VCaP (cell line): ENCODE measurements at regions not wholly inside any gene's neighbourhood (a gene's known extent, or its start where the extent isn't known, plus 50 kb on each side); places are given as distances from the start of the nearest gene placed in this dataset.
A peak's percentile ranks its signal among the peaks of the same experiment; 100 is the strongest.

Source experiments
- H3K27ac ChIP-seq: fragments of 450-650 bp; 2 replicates; pipeline ENCODE4 v1.5.1; 2017
- CTCF ChIP-seq: fragments of 450-650 bp; conservative IDR thresholded peaks from 2 replicates; pipeline ENCODE4 v1.5.1; 2017; ENCODE audit warnings: mild to moderate bottlenecking, moderate library complexity

GRCh38 chr18:44229693-44230108 is 451.0 kb upstream of the SETBP1 start:
- TF ChIP-seq CTCF = 0 out of 2 replicates have a peak, but pooled peaks have one; percentile 10
- H3K27ac ChIP-seq = no peak overlapping the region; the same call in 1 of the 2 replicates

DNA sequence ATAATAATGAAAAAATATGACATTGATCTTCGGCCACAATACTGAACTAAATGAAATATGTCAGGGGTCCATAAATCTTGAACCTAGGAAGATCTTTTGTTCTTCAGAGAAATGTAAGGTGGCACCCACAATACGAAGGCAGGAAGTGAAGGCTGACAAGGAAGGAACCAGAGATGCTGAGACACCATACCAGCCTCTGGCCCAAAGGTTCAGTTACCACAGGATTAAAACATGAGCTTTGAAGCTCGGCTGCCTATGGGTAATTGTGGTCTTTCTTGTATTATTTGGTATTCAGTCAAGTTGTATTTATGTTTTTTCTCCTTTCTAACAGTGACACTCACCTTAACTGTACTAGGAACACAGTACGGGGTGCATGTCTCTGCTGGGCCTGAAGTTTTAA is 448.8 kb upstream of the SETBP1 start:
- H3K27ac ChIP-seq = peak overlapping the region; percentile 51
- TF ChIP-seq CTCF = no peak

- no peak for TF ChIP-seq CTCF
- peak overlapping the region; percentile 51 for H3K27ac ChIP-seq
These were observed 448.2 kb upstream of the SETBP1 start for GRCh38 chr18:44232500-44232899.

GRCh38 chr18:44238454-44238853 is 442.2 kb upstream of the SETBP1 start:
- no peak for TF ChIP-seq CTCF

DNA sequence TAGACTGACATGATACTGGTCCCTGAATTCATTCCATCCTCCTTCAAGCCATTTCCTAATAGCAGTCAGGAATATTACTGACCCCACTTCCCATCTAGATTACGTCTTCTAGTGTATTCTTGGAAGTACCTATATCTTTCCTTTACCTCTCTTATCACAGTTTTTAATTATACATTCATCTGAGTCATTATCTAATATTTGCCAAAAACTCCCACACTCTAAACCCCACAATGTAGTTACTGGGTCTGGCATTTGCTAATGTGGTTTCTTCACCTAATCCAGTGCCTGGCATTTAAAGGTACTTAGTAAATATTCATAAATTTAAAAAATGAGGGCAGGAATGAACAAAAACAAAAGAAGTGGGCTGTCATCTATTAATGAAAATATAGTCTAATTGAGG is 441.8 kb upstream of the SETBP1 start:
- no peak overlapping the region for H3K27ac ChIP-seq
- no peak for TF ChIP-seq CTCF

More at GRCh38 chr18:44238454-44238853, 442.2 kb upstream of the SETBP1 start:
- no peak overlapping the region for H3K27ac ChIP-seq

DNA sequence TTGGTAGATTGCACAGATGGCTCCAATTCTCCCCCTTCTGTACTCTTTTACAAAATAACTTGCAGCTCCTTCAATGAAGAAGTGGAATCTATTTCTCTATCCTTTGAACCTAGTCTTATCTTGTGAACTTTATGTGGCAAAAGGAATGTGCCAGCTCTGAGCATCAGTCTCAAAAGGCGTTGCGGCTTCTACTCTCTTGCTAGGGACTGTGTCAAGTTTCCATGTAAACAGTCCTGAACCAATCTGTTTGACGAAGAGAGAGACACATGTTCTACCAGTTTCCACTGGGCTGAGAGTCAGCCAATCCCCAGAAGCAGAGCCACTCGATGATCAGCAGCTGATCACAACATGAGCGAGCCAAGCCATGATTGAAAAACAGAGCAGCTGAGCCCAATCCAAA is 439.7 kb upstream of the SETBP1 start:
- TF ChIP-seq CTCF = no peak
- H3K27ac ChIP-seq = no peak overlapping the region

DNA sequence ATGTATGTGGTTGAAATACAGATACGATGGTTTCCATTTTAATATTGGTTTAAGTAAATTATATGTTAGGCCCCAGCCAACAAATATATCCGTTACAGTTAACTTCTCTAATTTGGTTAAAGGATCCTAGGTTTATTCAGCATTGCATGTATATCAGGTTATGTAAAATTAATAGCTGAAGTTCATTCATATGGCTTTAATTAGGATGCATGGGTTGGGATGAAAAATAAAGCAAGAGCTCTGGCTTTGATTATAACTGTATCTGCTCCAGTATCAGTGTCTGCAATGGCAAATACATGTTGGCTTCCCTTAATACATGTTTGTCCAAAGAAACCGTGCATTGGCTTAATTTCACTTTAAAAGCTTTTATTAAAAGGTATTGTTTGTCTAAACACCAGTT is 435.7 kb upstream of the SETBP1 start:
- no peak overlapping the region for H3K27ac ChIP-seq
- no peak for TF ChIP-seq CTCF

DNA sequence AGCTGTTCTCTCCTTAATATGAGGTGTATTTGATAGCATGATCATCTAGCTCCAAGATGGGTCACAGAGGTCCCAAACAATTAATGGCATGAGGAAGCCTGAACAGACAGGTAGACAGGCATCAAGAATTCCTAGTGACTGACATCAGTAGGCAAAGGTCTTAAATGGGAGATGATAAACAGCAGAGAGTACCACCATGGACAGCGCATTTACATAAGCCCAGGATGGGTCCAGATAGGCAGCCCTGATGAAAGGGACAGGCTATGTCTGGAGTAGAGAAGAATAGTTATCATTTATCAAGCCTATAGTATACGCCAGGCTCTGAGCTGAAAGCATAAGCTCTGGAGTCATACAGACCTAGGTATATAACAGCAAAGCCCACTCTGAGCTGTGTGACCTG is 434.7 kb upstream of the SETBP1 start:
- no peak for TF ChIP-seq CTCF
- H3K27ac ChIP-seq = no peak overlapping the region
